Common myeloid progenitor, CD34-positive (primary cell): ENCODE measurements at regions not wholly inside any gene's neighbourhood (a gene's known extent, or its start where the extent isn't known, plus 50 kb on each side); places are given as distances from the start of the nearest gene placed in this dataset.
A peak's percentile ranks its signal among the peaks of the same experiment; 100 is the strongest.

Source experiments
- CTCF ChIA-PET: fragments of 350-600 bp; sonication (Branson Sonifier 250); formaldehyde crosslinking; loops from one replicate; lab custom pipeline; 2021; ENCODE audit warnings: antibody characterized with exemption; lab: Charles Lee
- POLR2A ChIA-PET: fragments of 350-600 bp; sonication (Branson Sonifier 250); formaldehyde crosslinking; loops from one replicate; lab custom pipeline; 2021; ENCODE audit warnings: antibody characterized with exemption; lab: Charles Lee
- DNase-seq, 3 donors: peaks; one replicate each; pipeline versions ENCODE4 v3.0.0 to v3.0.0-alpha.2; 2013
- H3K27ac ChIP-seq, 2 experiments: 1 replicate in 1 of 2; 2 replicates in 1 of 2; pipeline ENCODE4 v1.7.0; 2013; ENCODE audit warnings: inconsistent platforms in 2 of 2, low read length in 2 of 2, mild to moderate bottlenecking in 2 of 2, low read depth in 1 of 2, moderate library complexity in 1 of 2; ENCODE audit not compliant: severe bottlenecking in 2 of 2, insufficient read depth in 1 of 2, poor library complexity in 1 of 2
- H3K27me3 ChIP-seq, 5 experiments: replicated peaks in 2 of 5; 1 replicate in 3 of 5; 2 replicates in 2 of 5; pipeline versions ENCODE4 v1.6.1 to v1.7.0; 2013; ENCODE audit warnings: low read length in 4 of 5, mild to moderate bottlenecking in 2 of 5, moderate library complexity in 2 of 5, inconsistent platforms in 1 of 5; ENCODE audit not compliant: insufficient read depth in 5 of 5, control insufficient read depth in 4 of 5
- H3K36me3 ChIP-seq, 4 experiments: 1 replicate in 2 of 4; 2 replicates in 2 of 4; pipeline versions ENCODE4 v1.6.1 to v1.7.0; 2013; ENCODE audit warnings: low read length in 3 of 4, control low read depth in 1 of 4, mild to moderate bottlenecking in 1 of 4; ENCODE audit not compliant: control insufficient read depth in 4 of 4, insufficient read depth in 4 of 4
- H3K4me1 ChIP-seq, 4 experiments: 1 replicate in 3 of 4; 2 replicates in 1 of 4; pipeline versions ENCODE4 v1.6.1 to v1.7.1; 2013; ENCODE audit warnings: low read length in 3 of 4, mild to moderate bottlenecking in 3 of 4, control low read depth in 1 of 4, inconsistent platforms in 1 of 4, moderate library complexity in 1 of 4; ENCODE audit not compliant: control insufficient read depth in 4 of 4, insufficient read depth in 4 of 4; ENCODE audit errors: control extremely low read depth in 1 of 4
- H3K4me3 ChIP-seq, 7 experiments: 1 replicate in 4 of 7; 2 replicates in 3 of 7; pipeline versions ENCODE4 v1.5.1 to v1.7.0; 2013; ENCODE audit warnings: mild to moderate bottlenecking in 7 of 7, low read length in 6 of 7, moderate library complexity in 6 of 7, inconsistent platforms in 2 of 7, low read depth in 2 of 7, control low read depth in 1 of 7; ENCODE audit not compliant: insufficient read depth in 4 of 7, control insufficient read depth in 1 of 7; ENCODE audit errors: extremely low read depth in 1 of 7
- H3K9me3 ChIP-seq, 5 experiments: 1 replicate in 4 of 5; 2 replicates in 1 of 5; pipeline versions ENCODE4 v1.6.1 to v1.7.1; 2013; ENCODE audit warnings: low read length in 4 of 5, mild to moderate bottlenecking in 2 of 5, inconsistent platforms in 1 of 5, low read depth in 1 of 5, moderate library complexity in 1 of 5; ENCODE audit not compliant: control insufficient read depth in 4 of 5, insufficient read depth in 2 of 5; ENCODE audit errors: control extremely low read depth in 1 of 5
- WGBS: methylation state at CpG from one replicate; pipeline ENCODE4 v1.1.5; 2013; ENCODE audit not compliant: insufficient coverage; 5-methylcytosine and 5-hydroxymethylcytosine counted together

DNA sequence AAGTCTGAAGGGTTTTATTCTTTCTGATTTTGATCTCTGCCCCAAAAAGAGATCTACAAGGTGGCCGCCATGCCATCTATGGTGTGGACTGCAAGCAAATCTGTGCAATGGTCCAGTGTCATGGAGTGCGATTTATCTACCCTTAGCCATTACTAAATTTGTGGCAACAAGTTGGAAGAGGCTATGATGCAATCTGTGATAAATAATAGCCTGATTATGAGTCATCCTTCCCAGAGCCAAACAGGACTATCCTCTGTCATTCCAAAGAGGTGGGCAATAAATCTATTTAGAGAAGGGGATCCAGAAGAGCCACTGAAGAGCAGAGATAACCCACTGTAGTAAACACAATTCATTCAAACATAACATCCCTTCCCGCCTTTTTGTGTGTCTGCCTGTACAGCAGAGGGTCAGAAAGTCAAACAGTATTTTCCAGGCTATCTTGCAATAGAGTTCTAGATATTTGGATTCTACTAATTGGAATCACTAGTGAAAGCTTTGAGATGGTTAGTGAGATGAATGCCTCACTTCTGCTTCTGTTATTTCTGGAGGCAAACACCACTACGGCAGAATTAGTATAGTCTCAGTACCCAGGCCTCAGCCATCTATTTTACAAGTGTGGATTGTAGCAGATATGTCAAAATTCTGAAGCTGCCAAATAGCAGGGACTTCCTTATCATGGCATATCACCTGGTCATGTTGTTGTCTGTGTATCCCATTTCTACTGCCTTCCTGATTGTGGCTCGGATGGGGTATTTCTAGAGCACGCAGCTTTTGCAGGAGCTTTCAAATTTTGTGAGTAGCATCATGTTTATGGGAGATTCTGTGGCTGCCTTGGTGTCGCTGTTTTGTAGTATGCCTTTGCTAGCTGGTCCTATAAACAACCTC is 192.0 kb downstream of the SMIM20 start:
- H3K4me1 ChIP-seq, result peaks cover 0 to 2% (median 0%) of the 10 kb centered on the region in 4 experiments
- ChIA-PET POLR2A (no interaction called here), CTCF (interaction anchor here (1.3 kb wide), 1 partner anchor 23 kb away, joined by 6 read pairs; no protein-coding TSS in a partner anchor)

GRCh38 chr4:26106776-26107175 is 192.8 kb downstream of the SMIM20 start:
- H3K36me3 ChIP-seq, result no peaks in the 10 kb centered on the region
- H3K27ac ChIP-seq, result no peak overlapping the region
- no peak for DNase-seq
- peaks cover 0 to 3% (median 0%) of the 10 kb centered on the region in 5 experiments for H3K9me3 ChIP-seq
- no peak overlapping the region for H3K4me3 ChIP-seq
- peaks cover 0 to 2% (median 1%) of the 10 kb centered on the region in 5 experiments for H3K27me3 ChIP-seq
- POLR2A ChIA-PET, result no interaction called here
- CTCF ChIA-PET, result interaction anchor here (1.3 kb wide), 1 partner anchor 24 kb away, joined by 6 read pairs; no protein-coding TSS in a partner anchor
- H3K4me1 ChIP-seq, result peaks cover 0 to 2% (median 0%) of the 10 kb centered on the region in 4 experiments

More for the DNA sequence above, 192.0 kb downstream of the SMIM20 start:
- DNase-seq, result peak; percentile 8 to 44 (median 27)
- 76% methylated on average over 4 of the region's 7 CpGs for WGBS
- no peak overlapping the region for H3K4me3 ChIP-seq
- no peaks in the 10 kb centered on the region for H3K36me3 ChIP-seq
- H3K27me3 ChIP-seq, result peaks cover 0 to 2% (median 0%) of the 10 kb centered on the region in 5 experiments
- peaks cover 0 to 1% (median 0%) of the 10 kb centered on the region in 5 experiments for H3K9me3 ChIP-seq
- H3K27ac ChIP-seq, result no peak overlapping the region

GRCh38 chr4:26108054-26108453 is 194.0 kb downstream of the SMIM20 start:
- H3K4me3 ChIP-seq, result no peak overlapping the region
- H3K4me1 ChIP-seq, result peaks cover 0 to 2% (median 0%) of the 10 kb centered on the region in 4 experiments
- no peak for DNase-seq
- H3K9me3 ChIP-seq, result peaks cover 0 to 4% (median 3%) of the 10 kb centered on the region in 5 experiments
- ChIA-PET POLR2A (no interaction called here), CTCF (interaction anchor here (1.3 kb wide), 1 partner anchor 31 kb away, joined by 3 read pairs; no protein-coding TSS in a partner anchor)
- 90% methylated on average over 2 of the region's 2 CpGs for WGBS
- H3K36me3 ChIP-seq, result no peaks in the 10 kb centered on the region
- H3K27me3 ChIP-seq, result peaks cover 0 to 2% (median 1%) of the 10 kb centered on the region in 5 experiments
- no peak overlapping the region for H3K27ac ChIP-seq

DNA sequence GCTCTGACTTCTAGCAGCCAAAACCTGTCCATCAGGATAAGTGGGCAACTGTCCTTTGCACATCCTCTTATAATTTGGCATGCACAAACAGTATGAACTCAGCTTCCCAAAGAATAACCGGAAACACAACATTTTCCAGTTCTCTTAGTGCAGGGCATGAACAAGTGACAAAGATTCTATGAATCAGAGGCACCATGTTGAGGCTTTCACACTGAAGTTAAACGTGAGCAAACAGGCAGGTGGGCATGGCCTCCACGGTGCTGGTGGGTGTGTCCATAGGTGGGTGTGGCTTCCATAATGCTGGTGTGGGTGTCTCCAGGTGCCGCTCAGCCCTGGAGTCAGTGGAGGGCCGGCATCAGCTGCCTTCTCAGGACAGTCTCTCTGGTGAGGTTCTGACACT is 196.5 kb downstream of the SMIM20 start:
- Histone ChIP-seq H3K27ac (no peak overlapping the region), H3K36me3 (no peaks in the 10 kb centered on the region), H3K9me3 (peaks cover 0 to 8% (median 6%) of the 10 kb centered on the region in 5 experiments), H3K27me3 (peaks cover 0 to 2% (median 1%) of the 10 kb centered on the region in 5 experiments), H3K4me1 (peaks cover 0 to 2% (median 0%) of the 10 kb centered on the region in 4 experiments), H3K4me3 (no peak overlapping the region)
- ChIA-PET POLR2A (no interaction called here), CTCF (no interaction called here)
- WGBS, result 76% methylated on average over 4 of the region's 5 CpGs
- no peak for DNase-seq

DNA sequence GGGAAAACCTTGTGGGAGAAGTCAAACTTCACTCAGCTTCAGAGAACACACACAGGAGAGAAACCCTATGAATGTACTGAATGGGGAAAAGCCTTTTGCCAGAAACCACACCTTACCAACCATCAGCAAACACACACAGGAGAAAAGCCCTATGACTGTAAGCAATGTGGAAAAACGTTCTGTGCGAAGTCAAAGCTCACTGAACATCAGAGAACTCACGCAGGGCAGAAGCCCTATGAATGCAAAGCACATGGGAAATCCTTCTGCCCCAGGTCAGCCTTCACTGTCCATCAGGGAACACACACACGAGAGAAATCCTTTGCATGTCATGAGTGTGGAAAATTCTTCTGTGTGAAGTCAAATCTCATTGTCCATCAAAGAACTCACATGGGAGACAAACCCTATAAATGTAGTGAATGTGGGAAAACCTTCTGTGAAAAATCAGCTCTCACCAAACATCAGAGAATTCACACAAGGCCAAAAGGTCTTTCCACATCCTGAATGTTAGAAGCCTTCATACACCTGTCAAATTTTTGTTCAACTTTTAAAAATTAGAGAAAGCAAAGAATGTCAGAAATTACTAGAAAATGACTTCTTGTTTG is 199.4 kb downstream of the SMIM20 start:
- WGBS, result 95% methylated on average over 3 of the region's 4 CpGs
- H3K36me3 ChIP-seq, result no peaks in the 10 kb centered on the region
- ChIA-PET CTCF (no interaction called here), POLR2A (no interaction called here)
- no peaks in the 10 kb centered on the region for H3K4me1 ChIP-seq
- no peak overlapping the region for H3K27ac ChIP-seq
- H3K27me3 ChIP-seq, result peaks cover 0 to 9% (median 1%) of the 10 kb centered on the region in 5 experiments
- no peak for DNase-seq
- no peak overlapping the region for H3K4me3 ChIP-seq
- H3K9me3 ChIP-seq, result peaks cover 0 to 8% (median 6%) of the 10 kb centered on the region in 5 experiments

GRCh38 chr4:26116057-26116456 is 202.0 kb downstream of the SMIM20 start:
- ChIA-PET CTCF (no interaction called here), POLR2A (no interaction called here)
- no peaks in the 10 kb centered on the region for H3K4me1 ChIP-seq
- no peak overlapping the region for H3K27ac ChIP-seq
- H3K4me3 ChIP-seq, result no peak overlapping the region
- H3K9me3 ChIP-seq, result peaks cover 0 to 8% (median 6%) of the 10 kb centered on the region in 5 experiments
- peaks cover 0 to 9% (median 0%) of the 10 kb centered on the region in 5 experiments for H3K27me3 ChIP-seq
- 98% methylated on average over 4 of the region's 4 CpGs for WGBS
- no peak for DNase-seq
- no peaks in the 10 kb centered on the region for H3K36me3 ChIP-seq
